Duodenal mucosa (tissue), 2 donors: ENCODE measurements at regions not wholly inside any gene's neighbourhood (a gene's known extent, or its start where the extent isn't known, plus 50 kb on each side); places are given as distances from the start of the nearest gene placed in this dataset.

Source experiments
- H3K27ac ChIP-seq: one replicate; pipeline ENCODE4 v1.7.0; 2013; ENCODE audit warnings: low read depth, low read length
- H3K27me3 ChIP-seq, 2 donors: one replicate each; pipeline ENCODE4 v1.7.0; 2013; ENCODE audit warnings: low read length in 2 of 2, control low read depth in 1 of 2; ENCODE audit not compliant: insufficient read depth in 2 of 2, control insufficient read depth in 1 of 2
- H3K36me3 ChIP-seq, 2 donors: one replicate each; pipeline ENCODE4 v1.7.0; 2013; ENCODE audit warnings: low read length in 2 of 2, control low read depth in 1 of 2; ENCODE audit not compliant: insufficient read depth in 2 of 2, control insufficient read depth in 1 of 2
- H3K4me1 ChIP-seq, 2 donors: one replicate each; pipeline ENCODE4 v1.7.0; 2013; ENCODE audit warnings: low read length in 2 of 2, control low read depth in 1 of 2; ENCODE audit not compliant: insufficient read depth in 2 of 2, control insufficient read depth in 1 of 2
- H3K4me3 ChIP-seq, 2 donors: one replicate each; pipeline ENCODE4 v1.7.0; 2013; ENCODE audit warnings: low read length in 2 of 2, low read depth in 1 of 2
- H3K9ac ChIP-seq, 2 donors: one replicate each; pipeline ENCODE4 v1.7.0; 2013; ENCODE audit warnings: low read length in 2 of 2, low read depth in 1 of 2
- H3K9me3 ChIP-seq, 2 donors: one replicate each; pipeline ENCODE4 v1.7.0; 2013; ENCODE audit warnings: low read length in 2 of 2, control low read depth in 1 of 2; ENCODE audit not compliant: control insufficient read depth in 1 of 2

- Histone ChIP-seq H3K9ac (no peak overlapping the region), H3K4me3 (no peak overlapping the region), H3K9me3 (no peaks in the 10 kb centered on the region), H3K27me3 (no peaks in the 10 kb centered on the region), H3K27ac (no peak overlapping the region), H3K4me1 (no peaks in the 10 kb centered on the region), H3K36me3 (no peaks in the 10 kb centered on the region)
Measured at GRCh38 chr2:105950521-105951383, 206.0 kb downstream of the NCK2 start.

GRCh38 chr2:105943977-105944376 is 199.3 kb downstream of the NCK2 start:
- Histone ChIP-seq H3K9ac (no peak overlapping the region), H3K27ac (no peak overlapping the region), H3K27me3 (no peaks in the 10 kb centered on the region), H3K9me3 (no peaks in the 10 kb centered on the region), H3K4me1 (no peaks in the 10 kb centered on the region), H3K4me3 (no peak overlapping the region), H3K36me3 (no peaks in the 10 kb centered on the region)
